ENCODE measurements at regions not wholly inside any gene's neighbourhood (a gene's known extent, or its start where the extent isn't known, plus 50 kb on each side); places are given as distances from the start of the nearest gene placed in this dataset.
"Not testable (repeated sequence)": the region's sequence is repeated elsewhere in the genome, so short reads cannot be mapped to it uniquely, and the experiment has no call there.

GRCh38 chr17:63082273-63082861 is 116.3 kb downstream of the TANC2 start:
- DNase-seq = no peak

GRCh38 chr17:63082952-63083351 is 116.9 kb downstream of the TANC2 start:
- DNase-seq = no peak

- DNase-seq = no peak
These were observed 120.6 kb downstream of the TANC2 start for GRCh38 chr17:63086483-63087185.

GRCh38 chr17:63090358-63091114 is 124.5 kb downstream of the TANC2 start:
- not testable (repeated sequence) for DNase-seq

- not testable (repeated sequence) for DNase-seq
These were observed 125.9 kb downstream of the TANC2 start for GRCh38 chr17:63091909-63092308.

- DNase-seq = no peak
These were observed 128.6 kb downstream of the TANC2 start for GRCh38 chr17:63094631-63095030.

GRCh38 chr17:63095459-63095858 is 129.4 kb downstream of the TANC2 start:
- no peak for DNase-seq

GRCh38 chr17:63095879-63096278 is 129.8 kb downstream of the TANC2 start:
- no peak for DNase-seq

- no peak for DNase-seq
These were observed 130.4 kb downstream of the TANC2 start for GRCh38 chr17:63096426-63096825.

- no peak for DNase-seq
These were observed 133.4 kb downstream of the TANC2 start for GRCh38 chr17:63099425-63099824.

GRCh38 chr17:63102034-63102433 is 136.0 kb downstream of the TANC2 start:
- no peak for DNase-seq

GRCh38 chr17:63106050-63106449 is 140.0 kb downstream of the TANC2 start:
- no peak for DNase-seq

GRCh38 chr17:63109661-63110060 is 143.6 kb downstream of the TANC2 start:
- no peak for DNase-seq

GRCh38 chr17:63113167-63113566 is 147.1 kb downstream of the TANC2 start:
- DNase-seq = no peak

GRCh38 chr17:63116228-63116627 is 150.2 kb downstream of the TANC2 start:
- no peak for DNase-seq

GRCh38 chr17:63116967-63117830 is 151.2 kb downstream of the TANC2 start:
- no peak for DNase-seq

GRCh38 chr17:63120406-63120805 is 154.4 kb downstream of the TANC2 start:
- no peak for DNase-seq

- no peak for DNase-seq
These were observed 158.5 kb downstream of the TANC2 start for GRCh38 chr17:63124536-63124935.

GRCh38 chr17:63124958-63125357 is 158.9 kb downstream of the TANC2 start:
- no peak for DNase-seq

GRCh38 chr17:63125987-63126386 is 160.0 kb downstream of the TANC2 start:
- DNase-seq = no peak

- no peak for DNase-seq
These were observed 160.6 kb downstream of the TANC2 start for GRCh38 chr17:63126607-63127006.

GRCh38 chr17:63132459-63132911 is 166.4 kb downstream of the TANC2 start:
- DNase-seq = no peak

- DNase-seq = no peak
These were observed 167.5 kb downstream of the TANC2 start for GRCh38 chr17:63133491-63133890.
